ENCODE measurements at regions not wholly inside any gene's neighbourhood (a gene's known extent, or its start where the extent isn't known, plus 50 kb on each side); places are given as distances from the start of the nearest gene placed in this dataset.

- Histone ChIP-seq H3K4me3 (no peak overlapping the region), H3K36me3 (no peaks in the 10 kb centered on the region), H3K27me3 (no peaks in the 10 kb centered on the region), H3K4me1 (no peaks in the 10 kb centered on the region), H3K9me3 (no peaks in the 10 kb centered on the region), H3K27ac (no peak overlapping the region)
- no peak for DNase-seq (ENCODE audit: low spot score in 2 of 2)
- intact Hi-C loops (cut with DNase I; ENCODE audit: low total_unique reads) = no loop called here
- no peak for TF ChIP-seq POLR2A (IDR thresholded peaks at IDR 0.05)
- TF ChIP-seq CTCF (IDR thresholded peaks at IDR 0.05) = no peak
- TF ChIP-seq POLR2AphosphoS5 (IDR thresholded peaks at IDR 0.05) = no peak
Observed at GRCh38 chr4:185931375-185931774, 119.4 kb upstream of the SORBS2 start.

- Histone ChIP-seq H3K27me3 (no peaks in the 10 kb centered on the region), H3K4me3 (no peak overlapping the region), H3K9me3 (no peaks in the 10 kb centered on the region), H3K4me1 (no peaks in the 10 kb centered on the region), H3K27ac (peak overlapping the region in 1 of 2 donors; percentile 0), H3K36me3 (no peaks in the 10 kb centered on the region)
- no peak for DNase-seq (ENCODE audit: low spot score in 2 of 2)
- no peak for TF ChIP-seq CTCF (IDR thresholded peaks at IDR 0.05)
- TF ChIP-seq POLR2AphosphoS5 (IDR thresholded peaks at IDR 0.05) = no peak
- no peak for TF ChIP-seq POLR2A (IDR thresholded peaks at IDR 0.05)
- intact Hi-C loops (cut with DNase I; ENCODE audit: low total_unique reads) = no loop called here
Observed at GRCh38 chr4:185931986-185932385, 120.0 kb upstream of the SORBS2 start.

GRCh38 chr4:185932491-185932890, 120.5 kb upstream of the SORBS2 start:
- peak overlapping the region in 1 of 2 donors; percentile 0 for H3K27ac ChIP-seq
- no peak for DNase-seq (ENCODE audit: low spot score in 2 of 2)
- TF ChIP-seq POLR2AphosphoS5 (IDR thresholded peaks at IDR 0.05) = no peak
- no peak for TF ChIP-seq CTCF (IDR thresholded peaks at IDR 0.05)
- TF ChIP-seq POLR2A (IDR thresholded peaks at IDR 0.05) = no peak

GRCh38 chr4:185933078-185933581, 121.1 kb upstream of the SORBS2 start:
- Histone ChIP-seq H3K9me3 (no peaks in the 10 kb centered on the region), H3K27ac (no peak overlapping the region), H3K27me3 (no peaks in the 10 kb centered on the region), H3K4me1 (no peaks in the 10 kb centered on the region), H3K36me3 (no peaks in the 10 kb centered on the region), H3K4me3 (no peak overlapping the region)
- TF ChIP-seq CTCF (IDR thresholded peaks at IDR 0.05) (no peak), POLR2AphosphoS5 (IDR thresholded peaks at IDR 0.05) (no peak)
- no peak for DNase-seq (ENCODE audit: low spot score in 2 of 2)
- intact Hi-C loops (cut with DNase I; ENCODE audit: low total_unique reads) = no loop called here

More at GRCh38 chr4:185932491-185932890, 120.5 kb upstream of the SORBS2 start:
- H3K4me1 ChIP-seq = no peaks in the 10 kb centered on the region
- no peak overlapping the region for H3K4me3 ChIP-seq
- H3K27me3 ChIP-seq = no peaks in the 10 kb centered on the region
- H3K9me3 ChIP-seq = no peaks in the 10 kb centered on the region
- intact Hi-C loops (cut with DNase I; ENCODE audit: low total_unique reads) = no loop called here
- no peaks in the 10 kb centered on the region for H3K36me3 ChIP-seq

GRCh38 chr4:185936650-185937376, 124.8 kb upstream of the SORBS2 start:
- Histone ChIP-seq H3K36me3 (no peaks in the 10 kb centered on the region), H3K4me3 (no peak overlapping the region), H3K9me3 (no peaks in the 10 kb centered on the region), H3K4me1 (no peaks in the 10 kb centered on the region), H3K27me3 (no peaks in the 10 kb centered on the region), H3K27ac (no peak overlapping the region)
- intact Hi-C loops (cut with DNase I; ENCODE audit: low total_unique reads) = no loop called here
- TF ChIP-seq CTCF (IDR thresholded peaks at IDR 0.05) (no peak), POLR2A (IDR thresholded peaks at IDR 0.05) (no peak)
- no peak for DNase-seq (ENCODE audit: low spot score in 2 of 2)

Data from breast epithelium (tissue), 4 donors.